ENCODE measurements at regions not wholly inside any gene's neighbourhood (a gene's known extent, or its start where the extent isn't known, plus 50 kb on each side); places are given as distances from the start of the nearest gene placed in this dataset.

GRCh38 chr1:168830562-168830961, 101.6 kb upstream of the DPT start:
- Histone ChIP-seq H3K4me1 (peaks cover 0 to 14% of the 10 kb centered on the region in 2 donors), H3K9me3 (no peaks in the 10 kb centered on the region), H3K36me3 (no peaks in the 10 kb centered on the region), H3K27me3 (no peaks in the 10 kb centered on the region), H3K4me3 (replicated peaks in 1 of 3) (no peak overlapping the region), H3K27ac (no peak overlapping the region)
- TF ChIP-seq CTCF (IDR thresholded peaks at IDR 0.05) (no peak), POLR2A (IDR thresholded peaks at IDR 0.05) (no peak)
- 96 to 98% methylated on average over 2 of the region's 2 CpGs for WGBS, 2 donors
- intact Hi-C loops (cut with DNase I), result no loop called here
- DNase-seq, result no peak

- Histone ChIP-seq H3K27me3 (no peaks in the 10 kb centered on the region), H3K4me1 (peaks cover 0 to 18% of the 10 kb centered on the region in 2 donors), H3K36me3 (no peaks in the 10 kb centered on the region), H3K27ac (no peak overlapping the region), H3K9me3 (no peaks in the 10 kb centered on the region), H3K4me3 (replicated peaks in 1 of 3) (no peak overlapping the region)
- WGBS, 2 donors, result 89 to 91% methylated on average over 2 of the region's 2 CpGs
- DNase-seq, result no peak
- intact Hi-C loops (cut with DNase I), result no loop called here
- TF ChIP-seq POLR2A (IDR thresholded peaks at IDR 0.05), result no peak
- TF ChIP-seq CTCF (IDR thresholded peaks at IDR 0.05), result no peak
These were observed 103.7 kb upstream of the DPT start for GRCh38 chr1:168832661-168833060.

DNA sequence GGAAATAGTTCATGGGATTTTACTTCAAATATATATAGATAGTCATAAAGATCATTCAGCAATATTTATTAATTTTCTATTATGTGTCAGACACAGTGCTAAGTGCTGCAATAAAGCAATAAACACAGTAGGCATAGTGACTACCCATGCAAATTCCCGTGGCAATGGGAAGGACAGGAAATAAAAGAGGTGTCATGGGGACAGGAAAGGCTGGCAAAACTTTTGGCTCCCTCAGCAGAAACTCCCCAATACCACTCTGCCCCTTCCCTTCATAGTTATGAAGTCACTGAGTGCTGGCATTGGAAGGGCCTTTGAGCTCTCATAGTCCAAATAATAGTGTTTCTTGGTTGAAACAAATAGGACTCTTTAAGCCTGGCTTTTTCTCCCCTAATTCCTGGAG, 104.4 kb upstream of the DPT start:
- Histone ChIP-seq H3K36me3 (no peaks in the 10 kb centered on the region), H3K4me1 (peaks cover 0 to 18% of the 10 kb centered on the region in 2 donors), H3K27me3 (no peaks in the 10 kb centered on the region), H3K27ac (no peak overlapping the region), H3K4me3 (replicated peaks in 1 of 3) (no peak overlapping the region), H3K9me3 (no peaks in the 10 kb centered on the region)
- TF ChIP-seq CTCF (IDR thresholded peaks at IDR 0.05), result no peak
- no peak for TF ChIP-seq POLR2A (IDR thresholded peaks at IDR 0.05)
- no peak for DNase-seq
- 80 to 81% methylated on average over 1 of the region's 1 CpG for WGBS, 2 donors
- intact Hi-C loops (cut with DNase I), result no loop called here

DNA sequence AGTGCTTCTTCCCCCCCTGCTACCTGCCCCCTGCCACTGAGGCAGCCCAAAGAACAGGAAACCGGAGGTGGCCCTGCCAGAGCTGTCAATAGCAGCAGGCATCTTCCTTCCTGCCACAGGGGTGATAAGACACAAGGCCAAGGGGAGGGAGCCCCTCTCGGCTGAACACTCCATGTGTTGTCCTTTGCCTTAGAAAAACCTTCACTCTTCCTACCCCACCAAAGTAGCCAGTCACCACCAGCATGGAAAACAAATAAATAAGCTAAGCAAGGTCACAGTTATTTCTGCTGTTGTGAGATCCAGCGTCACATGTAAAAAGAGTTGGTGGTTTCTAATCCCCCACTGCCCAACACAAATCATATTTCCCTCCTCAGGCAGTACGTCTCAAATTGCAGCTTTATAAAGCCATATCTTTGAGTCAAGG, 104.8 kb upstream of the DPT start:
- Histone ChIP-seq H3K4me3 (replicated peaks in 1 of 3) (no peak overlapping the region), H3K36me3 (no peaks in the 10 kb centered on the region), H3K27ac (no peak overlapping the region), H3K4me1 (peaks cover 0 to 18% of the 10 kb centered on the region in 2 donors), H3K27me3 (no peaks in the 10 kb centered on the region), H3K9me3 (no peaks in the 10 kb centered on the region)
- 86 to 87% methylated on average over 4 of the region's 4 CpGs for WGBS, 2 donors
- DNase-seq, result no peak
- no peak for TF ChIP-seq CTCF (IDR thresholded peaks at IDR 0.05)
- no peak for TF ChIP-seq POLR2A (IDR thresholded peaks at IDR 0.05)
- intact Hi-C loops (cut with DNase I), result no loop called here

DNA sequence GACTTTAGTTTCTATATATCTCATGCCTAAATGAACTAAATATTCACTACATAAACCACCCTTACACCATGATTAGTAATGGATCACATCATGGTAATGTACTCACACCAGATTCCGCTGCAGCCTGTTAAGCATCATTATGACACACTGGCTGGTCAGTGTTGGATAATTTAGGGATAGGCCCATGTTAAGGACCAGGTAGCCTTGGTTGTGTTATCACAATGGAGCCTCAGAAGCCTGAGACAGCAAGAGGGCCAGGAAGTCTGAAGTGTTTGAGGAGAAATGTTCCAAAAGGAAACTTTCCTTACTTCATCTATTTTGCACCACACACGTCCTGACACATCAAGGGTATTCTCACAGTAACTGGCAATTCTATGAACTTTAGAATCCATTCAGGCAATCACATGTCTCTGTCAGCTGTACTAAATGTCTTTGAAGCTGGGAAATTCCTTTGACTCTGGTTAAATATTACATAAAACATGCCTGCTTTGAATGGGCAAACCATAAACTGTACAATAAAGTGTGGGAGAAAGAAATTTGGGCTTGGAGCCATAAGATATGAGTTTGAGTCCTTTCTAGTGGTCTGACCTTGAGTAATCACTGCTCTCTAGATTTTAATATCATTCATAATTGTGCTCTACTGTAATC, 105.3 kb upstream of the DPT start:
- Histone ChIP-seq H3K36me3 (no peaks in the 10 kb centered on the region), H3K9me3 (no peaks in the 10 kb centered on the region), H3K27me3 (no peaks in the 10 kb centered on the region), H3K4me1 (peaks cover 0 to 18% of the 10 kb centered on the region in 2 donors), H3K4me3 (replicated peaks in 1 of 3) (no peak overlapping the region), H3K27ac (no peak overlapping the region)
- 83 to 87% methylated on average over 2 of the region's 2 CpGs for WGBS, 2 donors
- no peak for DNase-seq
- intact Hi-C loops (cut with DNase I), result no loop called here
- TF ChIP-seq CTCF (IDR thresholded peaks at IDR 0.05), result no peak
- no peak for TF ChIP-seq POLR2A (IDR thresholded peaks at IDR 0.05)
